CD4-positive, alpha-beta T cell treated with Interleukin-4 for 4 hours (primary cell): ENCODE measurements at regions not wholly inside any gene's neighbourhood (a gene's known extent, or its start where the extent isn't known, plus 50 kb on each side); places are given as distances from the start of the nearest gene placed in this dataset.
"Not testable (repeated sequence)": the region's sequence is repeated elsewhere in the genome, so short reads cannot be mapped to it uniquely, and the experiment has no call there.

Source experiments
- DNase-seq: peaks from one replicate; pipeline ENCODE4 v3.0.0-alpha.2; 2020

DNA sequence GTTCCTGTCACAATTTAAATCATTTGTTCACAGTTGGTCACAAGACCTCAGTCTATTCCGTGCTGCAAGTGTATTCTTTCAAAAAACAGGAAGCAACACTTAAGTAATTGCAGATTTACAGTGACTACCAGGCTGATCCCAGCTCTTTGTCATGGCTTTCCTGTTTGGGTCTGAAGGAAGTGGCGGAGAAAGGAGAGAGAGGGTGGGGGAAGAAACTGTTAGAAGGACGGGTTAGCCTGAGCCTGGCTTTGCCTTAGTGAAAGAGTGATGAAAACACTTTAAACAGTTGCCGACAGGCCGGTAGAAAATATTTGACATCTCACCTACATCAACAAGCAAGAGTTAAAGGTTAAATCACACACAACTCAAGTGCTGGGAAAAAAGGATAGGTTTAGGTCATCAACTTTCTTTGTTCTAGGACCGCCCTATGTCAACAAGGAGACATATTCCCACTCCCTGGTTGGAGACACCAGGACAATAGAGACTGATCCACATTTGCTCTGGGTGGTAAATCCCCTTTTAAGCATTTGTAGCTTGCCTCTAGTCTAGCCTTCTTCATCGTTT lies 102.2 kb upstream of the DAB2 start:
- DNase-seq = no peak

DNA sequence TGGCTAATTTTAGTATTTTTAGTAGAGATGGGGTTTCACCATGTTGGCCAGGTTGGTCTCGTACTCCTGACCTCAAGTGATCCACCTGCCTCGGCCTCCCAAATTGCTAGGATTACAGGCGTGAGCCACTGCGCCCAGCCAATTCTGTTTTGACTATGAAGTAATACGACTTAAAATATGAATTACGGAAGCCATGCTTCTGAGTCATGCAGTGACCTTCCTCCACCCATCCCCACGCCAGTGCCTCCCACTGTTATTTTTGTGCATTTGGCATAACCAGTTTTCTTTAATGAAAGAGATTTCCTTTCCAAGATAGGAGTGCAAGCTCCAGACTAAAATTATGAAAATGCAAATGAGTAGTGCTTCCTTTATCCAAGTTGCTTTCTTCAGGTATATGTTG lies 101.0 kb upstream of the DAB2 start:
- DNase-seq = not testable (repeated sequence)

GRCh38 chr5:39525271-39525670 lies 100.5 kb upstream of the DAB2 start:
- no peak for DNase-seq

DNA sequence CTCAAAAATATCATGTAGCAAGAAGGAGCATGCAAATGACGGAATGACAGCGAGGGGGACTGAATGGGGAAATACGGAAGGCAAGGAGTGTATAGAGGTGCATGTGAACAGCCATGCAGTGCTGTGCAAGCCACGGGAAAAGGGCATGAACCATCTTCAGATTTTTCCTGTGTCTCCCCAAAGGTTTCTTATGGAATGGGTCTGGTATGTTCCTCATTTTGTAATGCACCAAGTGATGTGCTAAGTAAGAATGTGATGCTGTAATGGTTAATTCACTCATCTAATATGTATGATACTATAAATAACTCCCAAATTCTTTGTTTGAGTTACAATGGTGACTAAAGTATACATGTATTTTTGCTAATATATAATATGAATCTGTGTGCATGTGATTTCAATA lies 99.0 kb upstream of the DAB2 start:
- DNase-seq = no peak

DNA sequence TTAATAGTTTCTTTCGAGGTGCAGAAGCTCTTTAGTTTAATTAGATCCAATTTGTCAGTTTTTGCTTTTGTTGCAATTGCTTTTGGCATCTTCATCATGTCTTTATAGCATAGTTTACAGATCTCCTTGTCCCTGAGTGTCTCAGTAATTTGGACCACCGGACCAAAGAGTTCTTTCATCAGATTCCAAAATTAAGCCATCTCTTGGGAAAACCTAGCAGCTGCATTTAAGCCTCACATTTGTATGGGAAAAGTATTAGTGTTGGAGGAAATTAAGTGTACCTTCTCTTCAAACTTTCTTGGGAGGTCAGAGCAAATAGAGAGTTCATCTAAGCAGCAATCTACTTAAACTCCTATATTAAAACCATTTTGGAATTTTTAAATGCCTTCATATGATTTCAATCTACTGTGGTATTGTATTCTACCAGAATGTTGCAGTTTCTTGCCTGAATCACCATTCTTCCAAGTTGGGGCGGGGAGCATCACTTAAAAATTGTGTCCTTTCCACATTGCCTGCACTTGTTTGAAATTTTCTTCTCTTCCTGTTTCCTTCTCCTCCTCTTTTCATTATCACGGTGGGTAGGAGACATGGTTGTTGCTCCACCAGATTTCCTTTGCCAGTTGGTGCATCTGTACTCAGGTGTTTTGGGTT lies 97.3 kb upstream of the DAB2 start:
- DNase-seq = no peak

DNA sequence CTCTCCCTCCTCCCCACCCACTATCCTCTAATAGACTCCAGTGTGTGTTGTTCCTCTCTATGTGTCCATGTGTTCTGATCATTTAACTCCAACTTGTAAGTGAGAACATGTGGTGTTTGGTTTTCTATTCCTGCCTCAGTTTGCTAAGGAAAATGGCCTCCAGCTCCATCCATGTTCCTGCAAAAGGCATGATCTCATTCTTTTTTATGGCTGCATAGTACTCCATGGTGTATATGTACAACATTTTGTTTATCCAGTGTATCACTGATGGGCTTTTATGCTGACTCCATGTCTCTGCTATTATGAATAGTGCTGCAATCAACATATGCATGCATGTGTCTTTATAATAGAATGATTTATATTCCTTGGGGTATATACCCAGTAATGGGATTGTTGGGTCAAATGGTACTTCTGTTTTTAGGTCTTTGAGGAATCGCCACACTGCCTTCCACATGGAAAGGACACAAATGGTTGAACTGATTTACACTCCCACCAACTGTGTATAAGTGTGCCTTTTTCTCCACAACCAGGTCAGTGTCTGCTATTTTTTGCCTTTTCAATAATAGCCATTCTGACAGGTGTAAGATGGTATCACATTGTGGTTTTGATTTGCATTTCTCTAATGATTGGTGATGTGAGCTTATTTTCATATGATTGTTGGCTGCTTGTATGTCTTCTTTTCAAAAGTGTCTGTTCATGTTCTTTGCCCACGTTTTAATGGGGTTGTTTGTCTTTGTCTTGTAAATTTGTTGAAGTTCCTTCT lies 96.5 kb upstream of the DAB2 start:
- DNase-seq = no peak

- no peak for DNase-seq
These were observed 95.4 kb upstream of the DAB2 start for GRCh38 chr5:39520232-39520572.

DNA sequence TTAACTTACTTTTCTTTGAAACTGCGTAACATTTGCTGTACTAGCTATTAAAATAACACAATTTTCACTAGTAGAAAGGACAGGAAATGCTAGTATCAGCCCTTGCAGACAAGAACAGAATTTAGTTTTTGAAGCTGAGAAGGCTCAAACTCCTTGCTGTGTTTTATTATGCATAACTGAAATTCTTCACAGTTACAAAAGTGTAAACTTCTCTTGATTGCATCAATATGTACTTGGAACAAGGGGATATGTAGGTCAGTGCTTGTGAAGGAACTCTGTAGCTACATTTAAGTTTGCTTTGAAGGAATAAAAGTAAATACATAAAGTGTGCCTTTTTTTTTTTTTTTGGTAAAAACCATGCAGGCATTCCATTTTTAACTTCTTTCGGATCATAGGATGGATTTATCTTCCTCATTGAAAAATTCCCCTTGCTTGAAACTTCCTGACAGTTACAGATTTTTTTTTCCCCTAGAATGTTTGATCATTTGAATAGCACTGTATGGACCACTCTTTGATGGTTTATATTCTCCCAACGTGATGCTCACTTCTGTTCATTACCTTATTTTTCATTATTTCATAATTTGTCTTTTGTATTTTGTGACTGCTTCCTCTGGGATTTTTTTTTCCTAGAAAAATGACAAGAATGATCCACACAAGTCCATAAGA lies 94.9 kb upstream of the DAB2 start:
- DNase-seq = no peak

DNA sequence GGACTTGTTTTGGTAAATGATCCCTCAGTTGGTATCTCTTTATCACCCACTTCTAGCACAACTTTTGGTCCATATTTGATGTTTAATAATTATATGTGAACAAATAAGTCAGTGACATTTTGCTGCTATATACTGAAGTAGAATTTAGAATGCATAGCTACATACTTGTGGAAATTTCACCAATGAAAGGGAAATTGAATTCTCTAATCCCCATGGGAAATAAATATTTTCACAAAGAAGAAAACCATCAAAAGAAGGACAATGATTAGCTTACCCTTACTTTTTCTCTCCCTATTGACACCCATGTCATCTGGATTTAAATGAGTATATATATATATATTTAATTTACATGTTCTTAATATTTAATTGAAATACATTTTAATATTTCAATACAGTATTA lies 94.3 kb upstream of the DAB2 start:
- DNase-seq = no peak

DNA sequence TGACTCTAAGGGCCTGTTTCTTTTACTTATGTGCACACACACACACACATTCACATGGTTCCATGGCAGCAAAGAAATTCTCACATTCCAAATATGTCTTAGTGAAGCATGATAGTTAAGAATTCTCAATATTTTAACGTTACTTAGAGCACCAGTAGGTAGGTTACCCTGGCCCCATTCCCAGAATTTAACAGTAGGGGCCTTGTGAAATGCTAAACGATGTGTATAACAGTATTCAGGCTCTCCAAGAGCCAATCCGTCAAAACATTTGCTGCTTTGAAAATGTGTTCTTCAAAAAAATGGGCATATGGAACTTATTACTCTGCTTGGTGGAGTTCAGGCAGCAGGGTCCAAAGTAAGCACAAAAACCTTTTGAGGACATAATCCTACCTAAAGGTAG lies 93.7 kb upstream of the DAB2 start:
- DNase-seq = no peak

- no peak for DNase-seq
These were observed 93.0 kb upstream of the DAB2 start for GRCh38 chr5:39517800-39518199.

DNA sequence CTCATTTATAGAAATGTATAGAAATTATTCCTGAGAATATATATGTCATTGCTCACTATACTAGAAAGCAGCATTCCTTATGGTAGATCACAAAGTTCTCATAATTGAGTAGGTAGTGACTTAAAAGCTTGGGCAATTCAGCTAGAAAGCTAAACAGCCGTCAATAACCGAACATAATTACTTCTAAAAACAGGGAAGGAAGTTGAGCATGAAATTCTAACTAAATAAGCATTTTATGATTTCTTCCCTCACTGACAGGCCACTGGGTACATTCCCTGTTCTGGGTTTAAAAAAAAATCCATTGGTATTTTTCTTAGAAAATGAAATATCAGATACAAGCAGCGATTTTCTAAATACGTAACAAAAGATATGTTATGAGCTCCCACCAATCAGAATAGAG lies 91.1 kb upstream of the DAB2 start:
- no peak for DNase-seq

GRCh38 chr5:39513236-39513635 lies 88.5 kb upstream of the DAB2 start:
- DNase-seq = no peak

GRCh38 chr5:39506211-39506610 lies 81.4 kb upstream of the DAB2 start:
- no peak for DNase-seq

DNA sequence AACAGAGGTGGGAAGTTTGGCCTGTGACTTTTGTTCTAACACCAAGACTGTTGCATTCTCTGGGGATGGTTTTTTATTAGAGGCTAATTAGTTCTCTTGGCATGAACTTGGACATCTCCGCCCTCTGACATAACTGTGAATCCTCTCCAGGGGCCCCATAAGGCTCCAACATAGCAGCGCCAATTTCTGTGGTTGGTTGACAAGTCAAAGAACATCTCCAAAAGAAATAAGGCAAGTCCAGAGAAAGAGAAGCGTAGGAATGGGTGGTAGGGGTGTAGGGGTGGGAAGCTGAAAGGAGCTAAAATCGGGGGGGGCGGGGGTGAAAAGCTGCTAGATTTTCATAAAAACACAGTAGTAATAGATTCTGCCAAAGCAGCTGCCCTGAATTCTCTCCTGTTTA lies 81.0 kb upstream of the DAB2 start:
- no peak for DNase-seq

GRCh38 chr5:39505363-39505762 lies 80.6 kb upstream of the DAB2 start:
- no peak for DNase-seq

GRCh38 chr5:39503155-39503554 lies 78.4 kb upstream of the DAB2 start:
- DNase-seq = no peak

- DNase-seq = no peak
These were observed 77.9 kb upstream of the DAB2 start for GRCh38 chr5:39502704-39503103.

DNA sequence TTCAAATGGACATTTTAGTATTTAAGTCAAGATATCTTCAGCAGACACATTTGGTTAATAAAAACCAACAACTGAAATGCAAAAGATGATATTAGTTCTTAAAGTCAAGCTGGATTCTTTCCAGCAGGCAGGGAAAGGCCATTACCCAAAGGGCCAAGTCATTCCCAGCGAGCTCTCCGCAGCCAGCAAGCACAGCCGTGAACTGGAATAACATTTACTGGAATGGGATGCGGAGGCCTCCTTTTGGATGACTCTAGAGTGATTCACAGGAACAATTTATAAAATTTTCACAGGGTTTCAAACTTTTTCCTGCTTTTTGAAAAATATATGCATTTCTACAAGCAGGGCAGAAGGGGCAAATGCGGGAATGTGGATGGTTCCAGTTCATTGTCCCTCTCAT lies 76.6 kb upstream of the DAB2 start:
- DNase-seq = no peak

- DNase-seq = no peak
These were observed 75.9 kb upstream of the DAB2 start for GRCh38 chr5:39500551-39501175.

GRCh38 chr5:39498278-39498952 lies 73.6 kb upstream of the DAB2 start:
- DNase-seq = no peak

GRCh38 chr5:39497322-39497721 lies 72.5 kb upstream of the DAB2 start:
- no peak for DNase-seq

- no peak for DNase-seq
These were observed 70.4 kb upstream of the DAB2 start for GRCh38 chr5:39495227-39495626.
